H9 (cell line): ENCODE measurements at regions not wholly inside any gene's neighbourhood (a gene's known extent, or its start where the extent isn't known, plus 50 kb on each side); places are given as distances from the start of the nearest gene placed in this dataset.

Experiments used
- DNase-seq: peaks from one replicate; pipeline ENCODE4 v3.0.0-alpha.2; 2017
- H2AFZ ChIP-seq: one replicate; pipeline ENCODE4 v1.6.1; 2013; ENCODE audit warnings: mild to moderate bottlenecking, low read length, control low read depth, moderate library complexity
- H2AK5ac ChIP-seq: 2 replicates; pipeline ENCODE4 v1.6.1; 2013; ENCODE audit warnings: low read length, control low read depth, mixed read lengths; ENCODE audit not compliant: insufficient read length
- H2BK120ac ChIP-seq: one replicate; pipeline ENCODE4 v1.6.1; 2013; ENCODE audit warnings: low read depth, mild to moderate bottlenecking, low read length, control low read depth, inconsistent platforms; ENCODE audit not compliant: poor library complexity, severe bottlenecking
- H2BK12ac ChIP-seq: 2 replicates; pipeline ENCODE4 v1.6.1; 2013; ENCODE audit warnings: low read length, control low read depth, mixed read lengths, low read depth; ENCODE audit not compliant: insufficient read length
- H2BK15ac ChIP-seq: 2 replicates; pipeline ENCODE4 v1.6.1; 2013; ENCODE audit warnings: low read depth, low read length, control low read depth
- H2BK20ac ChIP-seq: one replicate; pipeline ENCODE4 v1.6.1; 2013; ENCODE audit warnings: low read depth, mild to moderate bottlenecking, low read length, control low read depth, inconsistent platforms; ENCODE audit not compliant: poor library complexity, severe bottlenecking
- H2BK5ac ChIP-seq: 2 replicates; pipeline ENCODE4 v1.6.1; 2013; ENCODE audit warnings: low read length, control low read depth, mixed read lengths; ENCODE audit not compliant: insufficient read length
- H3K14ac ChIP-seq: 2 replicates; pipeline ENCODE4 v1.6.1; 2013; ENCODE audit warnings: low read length, control low read depth; ENCODE audit not compliant: insufficient read depth
- H3K18ac ChIP-seq: 2 replicates; pipeline ENCODE4 v1.6.1; 2013; ENCODE audit warnings: low read depth, mild to moderate bottlenecking, mixed read lengths, low read length, control low read depth; ENCODE audit not compliant: insufficient read length
- H3K23ac ChIP-seq: 2 replicates; pipeline ENCODE4 v1.6.1; 2013; ENCODE audit warnings: low read length, control low read depth, mixed read lengths, low read depth; ENCODE audit not compliant: insufficient read length
- H3K23me2 ChIP-seq: 2 replicates; pipeline ENCODE4 v1.6.1; 2013; ENCODE audit warnings: low read depth, mild to moderate bottlenecking, mixed read lengths, low read length, control low read depth; ENCODE audit not compliant: insufficient read length, poor library complexity, severe bottlenecking
- H3K27ac ChIP-seq: 2 replicates; pipeline ENCODE4 v1.5.1; 2013; ENCODE audit warnings: low read length, control low read depth, mixed read lengths, low read depth; ENCODE audit not compliant: insufficient read length
- H3K27me3 ChIP-seq: 2 replicates; pipeline ENCODE4 v1.6.1; 2013; ENCODE audit warnings: low read length, control low read depth, inconsistent platforms; ENCODE audit not compliant: insufficient read depth
- H3K4ac ChIP-seq: 2 replicates; pipeline ENCODE4 v1.6.1; 2013; ENCODE audit warnings: low read depth, mild to moderate bottlenecking, control low read depth, inconsistent platforms, low read length, moderate library complexity
- H3K4me1 ChIP-seq: 2 replicates; pipeline ENCODE4 v1.6.1; 2013; ENCODE audit warnings: low read length, control low read depth, inconsistent platforms; ENCODE audit not compliant: insufficient read depth
- H3K4me2 ChIP-seq: 2 replicates; pipeline ENCODE4 v1.6.1; 2013; ENCODE audit warnings: low read length, control low read depth, mixed read lengths; ENCODE audit not compliant: insufficient read length, insufficient read depth
- H3K56ac ChIP-seq: 2 replicates; pipeline ENCODE4 v1.6.1; 2013; ENCODE audit warnings: low read depth, mild to moderate bottlenecking, mixed read lengths, low read length, control low read depth; ENCODE audit not compliant: insufficient read length
- H3K79me1 ChIP-seq: 2 replicates; pipeline ENCODE4 v1.6.1; 2013; ENCODE audit warnings: low read depth, mild to moderate bottlenecking, moderate library complexity, low read length, control low read depth, inconsistent platforms; ENCODE audit not compliant: insufficient read depth, poor library complexity, severe bottlenecking
- H3K79me2 ChIP-seq: 2 replicates; pipeline ENCODE4 v1.6.1; 2013; ENCODE audit warnings: low read length, control low read depth, inconsistent platforms; ENCODE audit not compliant: insufficient read depth
- H3K9ac ChIP-seq: 2 replicates; pipeline ENCODE4 v1.6.1; 2013; ENCODE audit warnings: low read length, control low read depth, mixed read lengths; ENCODE audit not compliant: insufficient read length; ENCODE audit errors: extremely low read depth
- H3K9me3 ChIP-seq: one replicate; pipeline ENCODE4 v1.6.1; 2013; ENCODE audit warnings: low read depth, low read length, inconsistent platforms; ENCODE audit not compliant: control insufficient read depth
- H3T11ph ChIP-seq: one replicate; pipeline ENCODE4 v1.6.1; 2013; ENCODE audit warnings: mild to moderate bottlenecking, low read length, control low read depth, inconsistent platforms
- H4K20me1 ChIP-seq: one replicate; pipeline ENCODE4 v1.6.1; 2013; ENCODE audit not compliant: control insufficient read depth, insufficient read length, insufficient read depth
- H4K5ac ChIP-seq: 2 replicates; pipeline ENCODE4 v1.6.1; 2013; ENCODE audit warnings: low read depth, mild to moderate bottlenecking, mixed read lengths, low read length, control low read depth; ENCODE audit not compliant: insufficient read length
- H4K8ac ChIP-seq: replicated peaks from 2 replicates; pipeline ENCODE4 v1.6.1; 2013; ENCODE audit warnings: low read length, control low read depth, mixed read lengths, low read depth; ENCODE audit not compliant: insufficient read length
- H4K91ac ChIP-seq: 2 replicates; pipeline ENCODE4 v1.6.1; 2013; ENCODE audit warnings: low read depth, mild to moderate bottlenecking, moderate library complexity, mixed read lengths, low read length, control low read depth; ENCODE audit not compliant: insufficient read length
- H3K27ac Mint-ChIP-seq, 3 experiments: 2 replicates in 2 of 3; 3 replicates in 1 of 3; pipeline ENCODE4 v1.8.0; 2020 to 2021; ENCODE audit warnings: mixed read lengths in 3 of 3, mild to moderate bottlenecking in 1 of 3, moderate library complexity in 1 of 3
- H3K27me3 Mint-ChIP-seq: 2 replicates; pipeline ENCODE4 v1.8.0; 2021; ENCODE audit warnings: low read depth, mild to moderate bottlenecking, moderate library complexity, mixed read lengths
- H3K36me3 Mint-ChIP-seq, 3 experiments: 2 replicates in 2 of 3; 3 replicates in 1 of 3; pipeline ENCODE4 v1.8.0; 2020 to 2021; ENCODE audit warnings: low read depth in 3 of 3, mixed read lengths in 3 of 3; ENCODE audit not compliant: insufficient read depth in 1 of 3
- H3K4me1 Mint-ChIP-seq, 2 experiments: 2 replicates each; pipeline ENCODE4 v1.8.0; 2020; ENCODE audit warnings: mixed read lengths in 2 of 2
- H3K4me3 Mint-ChIP-seq, 2 experiments: 2 replicates in 1 of 2; 3 replicates in 1 of 2; pipeline ENCODE4 v1.8.0; 2020 to 2021; ENCODE audit warnings: mild to moderate bottlenecking in 2 of 2, mixed read lengths in 2 of 2, moderate library complexity in 1 of 2
- H3K9me3 Mint-ChIP-seq, 2 experiments: 2 replicates in 1 of 2; 3 replicates in 1 of 2; pipeline ENCODE4 v1.8.0; 2020; ENCODE audit warnings: mild to moderate bottlenecking in 2 of 2, mixed read lengths in 2 of 2, moderate library complexity in 1 of 2
- CTCF ChIP-seq: fragments of 200-600 bp; sonication (generic); conservative IDR thresholded peaks from 3 replicates; pipeline ENCODE4 v1.8.0; 2021; ENCODE audit warnings: antibody characterized with exemption, mild to moderate bottlenecking
- WGBS: extraction: QIAGEN DNeasy Blood & Tissue Kit; methylation state at CpG from one replicate; pipeline ENCODE4 v1.1.7; 2013; ENCODE audit warnings: missing lambda C conversion rate, low lambda C conversion rate, mixed read lengths; ENCODE audit not compliant: insufficient read length; ENCODE audit errors: extremely low coverage; 5-methylcytosine and 5-hydroxymethylcytosine counted together

- Mint-ChIP-seq H3K4me3 (no peak overlapping the region), H3K4me1 (no peaks in the 10 kb centered on the region)
- no peak overlapping the region for H3K14ac ChIP-seq
Measured at GRCh38 chr21:20334585-20334984, 663.6 kb upstream of the NCAM2 start.

More at GRCh38 chr21:20334585-20334984, 663.6 kb upstream of the NCAM2 start:
- no peaks in the 10 kb centered on the region for H3K4me1 ChIP-seq
- no peak overlapping the region for H4K91ac ChIP-seq
- no peak overlapping the region for H2AFZ ChIP-seq
- Mint-ChIP-seq H3K27me3 (no peaks in the 10 kb centered on the region), H3K36me3 (peaks cover 5 to 17% (median 6%) of the 10 kb centered on the region in 3 experiments; a peak in 5 of 7 replicates), H3K9me3 (peaks cover 10 to 13% of the 10 kb centered on the region in 2 experiments), H3K27ac (no peak overlapping the region)
- H4K20me1 ChIP-seq: no peaks in the 10 kb centered on the region
- no peak overlapping the region for H2BK120ac ChIP-seq
- no peak for DNase-seq
- H2BK15ac ChIP-seq: no peak overlapping the region
- no peak overlapping the region for H2BK5ac ChIP-seq
- H3K79me1 ChIP-seq: no peaks in the 10 kb centered on the region
- no peaks in the 10 kb centered on the region for H3K9me3 ChIP-seq
- H3T11ph ChIP-seq: no peak overlapping the region
- H3K27me3 ChIP-seq: no peaks in the 10 kb centered on the region
- H3K23ac ChIP-seq: no peak overlapping the region
- H3K4me2 ChIP-seq: no peak overlapping the region
- no peak overlapping the region for H3K4ac ChIP-seq
- no peak overlapping the region for H3K27ac ChIP-seq
- no peak overlapping the region for H4K8ac ChIP-seq
- no peaks in the 10 kb centered on the region for H3K23me2 ChIP-seq
- H2BK12ac ChIP-seq: no peak overlapping the region
- no peak overlapping the region for H4K5ac ChIP-seq
- no peak overlapping the region for H2AK5ac ChIP-seq
- no peak overlapping the region for H3K56ac ChIP-seq
- no peak overlapping the region for H3K9ac ChIP-seq
- no peak for TF ChIP-seq CTCF
- H2BK20ac ChIP-seq: no peak overlapping the region
- whole genome bisulfite sequencing: no CpG with 5 or more reads among the region's 2 CpGs
- H3K18ac ChIP-seq: no peak overlapping the region
- no peaks in the 10 kb centered on the region for H3K79me2 ChIP-seq
